ENCODE measurements at regions not wholly inside any gene's neighbourhood (a gene's known extent, or its start where the extent isn't known, plus 50 kb on each side); places are given as distances from the start of the nearest gene placed in this dataset.

- TF ChIP-seq TAF1 (IDR thresholded peaks at IDR 0.05; ENCODE audit: borderline replicate concordance, insufficient read depth, low read length): no peak
- TF ChIP-seq POLR2AphosphoS5 (IDR thresholded peaks at IDR 0.05; ENCODE audit: low read depth, low read length): no peak
- no peak for TF ChIP-seq REST (IDR thresholded peaks at IDR 0.05; ENCODE audit: insufficient read depth in 1 of 2, low read depth in 2 of 2, low read length in 2 of 2)
- TF ChIP-seq FOXP2 (optimal IDR thresholded peaks at IDR 0.05; ENCODE audit: borderline replicate concordance, extremely low read depth, extremely low read length, insufficient read depth): no peak
Observed at GRCh38 chr4:18816228-18816895, 794.8 kb upstream of the LCORL start.

All from PFSK-1 (cell line).